Prostate gland (tissue), 2 donors: ENCODE measurements at regions not wholly inside any gene's neighbourhood (a gene's known extent, or its start where the extent isn't known, plus 50 kb on each side); places are given as distances from the start of the nearest gene placed in this dataset.

ENCODE experiments used
- CTCF ChIP-seq, 4 experiments: fragments of 200-600 bp in 2 of 4; fragments of 450-650 bp in 2 of 4; sonication (generic) in 2 of 4; IDR thresholded peaks; 1 replicate in 3 of 4; 2 replicates in 1 of 4; pipeline ENCODE4 v1.5.1; 2016 to 2019; ENCODE audit warnings: antibody characterized with exemption in 4 of 4, mild to moderate bottlenecking in 2 of 4, moderate library complexity in 2 of 4
- POLR2A ChIP-seq: fragments of 450-650 bp; IDR thresholded peaks from one replicate; pipeline ENCODE4 v1.6.1; 2016; ENCODE audit warnings: antibody characterized with exemption, mild to moderate bottlenecking

- no peak for TF ChIP-seq POLR2A
- TF ChIP-seq CTCF (IDR thresholded peaks at IDR 0.05): no peak
Observed at GRCh38 chr17:36675786-36676185, 74.4 kb downstream of the MRM1 start.
